Parathyroid adenoma (tissue), 2 donors: ENCODE measurements at regions not wholly inside any gene's neighbourhood (a gene's known extent, or its start where the extent isn't known, plus 50 kb on each side); places are given as distances from the start of the nearest gene placed in this dataset.

Experiments
- H2AFZ ChIP-seq: fragments of 300-600 bp; sonication (generic); one replicate; pipeline ENCODE4 v1.7.0; 2017; ENCODE audit warnings: antibody characterized with exemption, mild to moderate bottlenecking
- H3K27ac ChIP-seq: fragments of 300-600 bp; sonication (generic); one replicate; pipeline ENCODE4 v1.7.0; 2017
- H3K27me3 ChIP-seq: fragments of 300-600 bp; sonication (generic); one replicate; pipeline ENCODE4 v1.7.0; 2017; ENCODE audit warnings: low read length; ENCODE audit not compliant: control insufficient read depth, insufficient read depth
- H3K36me3 ChIP-seq: fragments of 300-600 bp; sonication (generic); one replicate; pipeline ENCODE4 v1.7.0; 2017; ENCODE audit warnings: low read length; ENCODE audit not compliant: control insufficient read depth, insufficient read depth
- H3K4me1 ChIP-seq: fragments of 300-600 bp; sonication (generic); one replicate; pipeline ENCODE4 v1.7.0; 2017; ENCODE audit warnings: control low read depth
- H3K4me2 ChIP-seq: fragments of 300-600 bp; sonication (generic); one replicate; pipeline ENCODE4 v1.7.0; 2017; ENCODE audit warnings: low read length
- H3K4me3 ChIP-seq: fragments of 300-600 bp; sonication (generic); one replicate; pipeline ENCODE4 v1.7.0; 2017; ENCODE audit warnings: low read depth, low read length
- H3K79me2 ChIP-seq: fragments of 300-600 bp; sonication (generic); one replicate; pipeline ENCODE4 v1.7.0; 2017; ENCODE audit warnings: control low read depth
- H3K9ac ChIP-seq: fragments of 300-600 bp; sonication (generic); one replicate; pipeline ENCODE4 v1.7.0; 2017; ENCODE audit warnings: mild to moderate bottlenecking
- H3K9me3 ChIP-seq: fragments of 300-600 bp; sonication (generic); one replicate; pipeline ENCODE4 v1.7.0; 2017; ENCODE audit warnings: low read length; ENCODE audit not compliant: control insufficient read depth
- TF ChIP-seq, protein P1 (sequence below): fragments of 300-600 bp; sonication (generic); IDR thresholded peaks from one replicate; pipeline ENCODE4 v1.7.0; 2017; ENCODE audit warnings: antibody characterized with exemption, mild to moderate bottlenecking
- donor health status: primary hyperparathyroidism.

DNA sequence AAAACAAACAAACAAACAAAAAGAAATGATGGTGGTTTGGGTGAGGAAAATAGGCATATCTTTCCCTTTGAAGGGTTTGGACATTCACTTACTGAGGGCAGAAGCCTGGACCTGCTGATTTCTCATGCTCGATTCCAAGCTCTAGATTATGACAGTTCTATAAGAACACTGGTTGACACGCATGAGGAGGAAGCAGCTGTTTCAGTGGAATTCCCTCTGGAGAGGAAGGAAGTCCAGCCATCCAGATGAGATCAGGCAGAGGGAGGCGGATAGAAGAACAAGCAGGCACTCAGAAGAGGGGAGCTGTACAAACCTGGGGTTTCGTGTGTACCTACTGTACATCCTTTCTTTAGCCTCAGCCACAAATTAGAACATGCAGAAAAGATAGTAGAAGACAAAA is 691.9 kb downstream of the INHBA start:
- Histone ChIP-seq H3K27ac (no peak overlapping the region), H3K4me3 (no peak overlapping the region), H3K27me3 (no peaks in the 10 kb centered on the region), H3K79me2 (no peaks in the 10 kb centered on the region), H3K9me3 (no peaks in the 10 kb centered on the region), H3K4me2 (no peak overlapping the region), H2AFZ (no peak overlapping the region), H3K36me3 (no peaks in the 10 kb centered on the region), H3K9ac (no peak overlapping the region), H3K4me1 (no peaks in the 10 kb centered on the region)
- TF ChIP-seq, protein P1, sequence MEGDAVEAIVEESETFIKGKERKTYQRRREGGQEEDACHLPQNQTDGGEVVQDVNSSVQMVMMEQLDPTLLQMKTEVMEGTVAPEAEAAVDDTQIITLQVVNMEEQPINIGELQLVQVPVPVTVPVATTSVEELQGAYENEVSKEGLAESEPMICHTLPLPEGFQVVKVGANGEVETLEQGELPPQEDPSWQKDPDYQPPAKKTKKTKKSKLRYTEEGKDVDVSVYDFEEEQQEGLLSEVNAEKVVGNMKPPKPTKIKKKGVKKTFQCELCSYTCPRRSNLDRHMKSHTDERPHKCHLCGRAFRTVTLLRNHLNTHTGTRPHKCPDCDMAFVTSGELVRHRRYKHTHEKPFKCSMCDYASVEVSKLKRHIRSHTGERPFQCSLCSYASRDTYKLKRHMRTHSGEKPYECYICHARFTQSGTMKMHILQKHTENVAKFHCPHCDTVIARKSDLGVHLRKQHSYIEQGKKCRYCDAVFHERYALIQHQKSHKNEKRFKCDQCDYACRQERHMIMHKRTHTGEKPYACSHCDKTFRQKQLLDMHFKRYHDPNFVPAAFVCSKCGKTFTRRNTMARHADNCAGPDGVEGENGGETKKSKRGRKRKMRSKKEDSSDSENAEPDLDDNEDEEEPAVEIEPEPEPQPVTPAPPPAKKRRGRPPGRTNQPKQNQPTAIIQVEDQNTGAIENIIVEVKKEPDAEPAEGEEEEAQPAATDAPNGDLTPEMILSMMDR = no peak

DNA sequence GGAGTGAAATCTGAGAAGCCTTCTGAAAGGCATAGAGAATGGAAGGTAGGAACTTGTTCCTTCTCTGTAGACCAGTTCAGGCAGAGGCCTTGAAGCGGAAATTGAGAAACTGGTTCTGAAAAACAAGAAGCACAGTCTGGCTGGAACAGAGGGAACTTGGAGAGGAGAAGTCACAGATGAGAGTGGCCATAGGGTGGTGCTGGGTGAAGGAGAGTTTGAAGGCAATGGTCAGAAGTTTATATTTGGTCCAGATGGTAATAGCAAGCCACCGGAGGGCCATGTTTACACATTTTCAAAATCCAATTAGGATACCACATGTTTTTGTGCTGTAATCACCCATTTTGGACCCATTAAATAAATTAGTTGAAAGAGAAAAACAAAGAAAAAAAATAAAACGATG is 692.5 kb downstream of the INHBA start:
- Histone ChIP-seq H3K27ac (no peak overlapping the region), H3K4me1 (no peaks in the 10 kb centered on the region), H3K27me3 (no peaks in the 10 kb centered on the region), H2AFZ (no peak overlapping the region), H3K9ac (no peak overlapping the region), H3K36me3 (no peaks in the 10 kb centered on the region), H3K9me3 (no peaks in the 10 kb centered on the region), H3K4me3 (no peak overlapping the region), H3K4me2 (no peak overlapping the region), H3K79me2 (no peaks in the 10 kb centered on the region)
- TF ChIP-seq, protein P1 = no peak

DNA sequence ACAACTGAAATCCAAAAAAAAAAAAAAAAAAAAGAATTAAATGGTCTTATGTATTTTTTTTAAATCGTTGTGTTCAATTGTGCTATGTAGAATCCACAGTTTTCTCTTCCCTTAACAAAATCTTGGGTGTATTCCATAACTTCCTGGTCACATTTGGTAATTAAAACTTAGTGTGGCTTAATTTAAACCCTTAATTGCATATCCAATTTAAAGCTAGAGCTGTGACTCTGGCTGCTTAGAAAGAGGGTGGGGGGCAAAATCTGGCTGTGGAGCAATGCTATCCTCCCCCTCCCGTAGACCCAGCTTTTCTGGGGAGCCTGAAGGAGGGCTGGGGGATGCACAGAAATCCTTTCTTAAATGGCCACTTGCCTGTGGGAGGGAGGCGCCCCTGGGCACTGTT is 695.1 kb downstream of the INHBA start:
- Histone ChIP-seq H3K9me3 (no peaks in the 10 kb centered on the region), H3K27ac (no peak overlapping the region), H3K9ac (no peak overlapping the region), H2AFZ (no peak overlapping the region), H3K79me2 (no peaks in the 10 kb centered on the region), H3K4me2 (no peak overlapping the region), H3K4me1 (no peaks in the 10 kb centered on the region), H3K27me3 (no peaks in the 10 kb centered on the region), H3K4me3 (no peak overlapping the region), H3K36me3 (no peaks in the 10 kb centered on the region)
- TF ChIP-seq, protein P1 = no peak

DNA sequence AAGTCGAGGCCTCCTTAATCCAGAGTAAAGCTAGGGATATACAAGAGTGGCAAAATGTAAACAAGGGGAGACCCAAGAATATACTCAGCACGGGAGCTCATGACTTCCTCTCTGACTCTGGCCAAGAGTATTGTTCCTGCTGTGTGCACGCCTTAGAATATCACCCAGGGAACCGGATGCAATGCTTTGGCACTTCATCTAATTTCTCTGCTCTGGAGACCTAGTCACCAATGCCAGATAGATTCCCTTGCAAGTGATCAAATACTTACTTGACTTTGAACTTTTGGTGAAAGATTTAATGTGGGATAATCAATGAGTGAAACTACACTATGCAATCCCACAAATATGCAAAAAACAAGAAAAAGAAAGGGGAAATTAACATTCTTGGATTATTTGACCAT is 695.5 kb downstream of the INHBA start:
- no peak overlapping the region for H3K27ac ChIP-seq
- H3K4me2 ChIP-seq = no peak overlapping the region

More for the DNA sequence above, 695.5 kb downstream of the INHBA start:
- no peak overlapping the region for H3K9ac ChIP-seq
- H2AFZ ChIP-seq = no peak overlapping the region
- no peaks in the 10 kb centered on the region for H3K27me3 ChIP-seq
- no peaks in the 10 kb centered on the region for H3K36me3 ChIP-seq
- no peaks in the 10 kb centered on the region for H3K9me3 ChIP-seq
- no peaks in the 10 kb centered on the region for H3K79me2 ChIP-seq
- H3K4me3 ChIP-seq = no peak overlapping the region
- TF ChIP-seq, protein P1 = no peak
- H3K4me1 ChIP-seq = no peaks in the 10 kb centered on the region
